Activated naive CD8-positive, alpha-beta T cell treated with anti-CD3 and anti-CD28 coated beads, Interleukin-2, amount 10 ng/mL, durations not matched to agents 7 days and 5 days (primary cell): ENCODE measurements at regions not wholly inside any gene's neighbourhood (a gene's known extent, or its start where the extent isn't known, plus 50 kb on each side); places are given as distances from the start of the nearest gene placed in this dataset.
"Not testable (repeated sequence)": the region's sequence is repeated elsewhere in the genome, so short reads cannot be mapped to it uniquely, and the experiment has no call there.

ENCODE experiments used
- ATAC-seq: fragments of 150-1000 bp; cut with Tn5 transposase; one replicate; pipeline ENCODE4 v1.10.0; 2021; ENCODE audit warnings: low read depth, moderate library complexity
- POLR2A ChIA-PET: fragments of 350-600 bp; sonication (Branson Sonifier 250); formaldehyde crosslinking; loops from one replicate; lab custom pipeline; 2021; ENCODE audit warnings: antibody characterized with exemption; lab: Charles Lee
- DNase-seq: peaks from one replicate; pipeline ENCODE4 v3.0.0; 2021
- H3K27ac Mint-ChIP-seq: one replicate; pipeline ENCODE4 v1.8.0; 2022; ENCODE audit warnings: mild to moderate bottlenecking, mixed read lengths
- H3K27me3 Mint-ChIP-seq: one replicate; pipeline ENCODE4 v1.8.0; 2022; ENCODE audit warnings: mild to moderate bottlenecking, moderate library complexity, mixed read lengths
- H3K36me3 Mint-ChIP-seq: one replicate; pipeline ENCODE4 v1.8.0; 2021; ENCODE audit warnings: mild to moderate bottlenecking, mixed read lengths
- H3K4me1 Mint-ChIP-seq: one replicate; pipeline ENCODE4 v1.8.0; 2021; ENCODE audit warnings: mixed read lengths
- H3K4me3 Mint-ChIP-seq: one replicate; pipeline ENCODE4 v1.8.0; 2022; ENCODE audit warnings: mild to moderate bottlenecking, moderate library complexity, mixed read lengths
- H3K9me3 Mint-ChIP-seq: one replicate; pipeline ENCODE4 v1.8.0; 2021; ENCODE audit warnings: mixed read lengths

DNA sequence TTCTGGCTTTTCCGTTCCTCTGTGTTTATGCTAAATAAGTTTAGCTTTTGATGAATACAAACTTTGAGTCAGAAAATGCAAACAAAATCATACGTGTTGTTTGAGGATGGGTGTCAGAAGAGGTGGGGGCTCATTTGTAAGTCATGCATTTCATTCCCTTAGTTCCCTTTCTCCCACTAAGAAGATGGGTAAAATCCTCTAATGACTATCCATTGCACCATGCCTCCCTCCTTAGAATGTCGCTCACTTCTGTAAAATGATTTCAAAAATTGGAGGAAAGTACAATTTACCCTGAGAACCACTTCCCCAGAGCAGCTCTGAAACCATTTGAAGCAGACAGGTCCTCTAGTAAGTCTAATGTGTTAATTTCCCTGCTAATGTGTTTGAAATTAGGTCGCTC is 629.6 kb upstream of the VRK2 start:
- H3K4me1 Mint-ChIP-seq = no peaks in the 10 kb centered on the region
- ATAC-seq (no peak), DNase-seq (no peak)
- POLR2A ChIA-PET = no interaction called here
- H3K27ac Mint-ChIP-seq = no peak overlapping the region
- peaks cover 5% of the 10 kb centered on the region for H3K9me3 Mint-ChIP-seq
- H3K4me3 Mint-ChIP-seq = no peak overlapping the region
- H3K27me3 Mint-ChIP-seq = no peaks in the 10 kb centered on the region
- no peaks in the 10 kb centered on the region for H3K36me3 Mint-ChIP-seq

DNA sequence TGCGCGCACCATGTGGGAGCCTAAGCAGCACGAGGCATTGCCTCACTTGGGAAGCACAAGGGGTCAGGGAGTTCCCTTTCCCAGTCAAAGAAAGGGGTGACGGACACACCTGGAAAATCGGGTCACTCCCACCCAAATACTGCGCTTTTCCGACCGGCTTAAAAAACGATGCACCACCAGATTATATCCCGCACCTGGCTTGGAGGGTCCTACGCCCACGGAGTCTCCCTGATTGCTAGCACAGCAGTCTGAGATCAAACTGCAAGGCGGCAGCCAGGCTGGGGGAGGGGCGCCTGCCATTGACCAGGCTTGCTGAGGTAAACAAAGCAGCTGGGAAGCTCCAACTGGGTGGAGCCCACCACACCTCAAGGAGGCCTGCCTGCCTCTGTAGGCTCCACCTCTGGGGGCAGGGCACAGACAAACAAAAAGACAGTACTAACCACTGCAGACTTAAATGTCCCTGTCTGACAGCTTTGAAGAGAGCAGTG is 627.7 kb upstream of the VRK2 start:
- POLR2A ChIA-PET, H3K4me3 Mint-ChIP-seq, ATAC-seq, DNase-seq, H3K36me3 Mint-ChIP-seq, H3K27ac Mint-ChIP-seq, H3K27me3 Mint-ChIP-seq, H3K4me1 Mint-ChIP-seq, H3K9me3 Mint-ChIP-seq: not testable (repeated sequence)

DNA sequence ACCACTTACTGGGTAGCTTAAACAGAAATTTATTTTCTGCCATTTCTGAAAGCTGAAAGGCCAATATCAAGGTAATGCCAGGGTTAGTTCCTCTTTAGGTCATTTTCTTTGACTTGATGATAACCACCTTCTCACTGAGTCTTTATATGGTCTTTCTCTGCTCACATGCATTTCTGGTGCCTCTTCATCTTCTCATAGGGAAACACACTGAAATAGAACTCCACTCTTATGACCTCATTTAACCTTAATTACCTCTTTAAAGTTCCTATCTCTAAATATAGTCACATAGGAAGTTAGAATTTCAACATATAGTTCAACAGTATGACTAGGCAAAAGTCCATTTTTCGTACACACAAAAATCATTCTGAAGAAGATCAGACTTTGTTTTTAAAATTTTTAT is 616.8 kb upstream of the VRK2 start:
- no peak for ATAC-seq

DNA sequence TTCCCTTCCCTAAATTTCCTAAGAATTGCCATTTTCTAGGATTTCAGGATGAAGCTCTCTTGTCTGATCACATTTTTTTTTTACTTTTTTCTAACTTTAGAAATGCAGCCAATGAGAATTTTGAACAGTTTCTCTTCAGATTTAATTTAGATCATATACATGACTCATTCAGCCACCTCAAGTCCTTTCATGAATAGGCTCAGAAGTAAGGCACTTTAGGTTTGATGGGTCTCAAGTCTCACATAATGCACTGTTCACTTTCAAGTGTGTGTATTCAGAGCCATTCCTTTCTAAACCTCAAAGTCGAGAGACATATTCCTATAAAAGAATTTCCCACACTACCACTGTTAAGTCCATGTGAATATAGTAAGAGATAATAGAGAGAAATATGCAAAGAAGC is 614.1 kb upstream of the VRK2 start:
- Mint-ChIP-seq H3K4me1 (no peaks in the 10 kb centered on the region), H3K9me3 (no peaks in the 10 kb centered on the region), H3K27me3 (no peaks in the 10 kb centered on the region), H3K4me3 (no peak overlapping the region), H3K27ac (no peak overlapping the region), H3K36me3 (no peaks in the 10 kb centered on the region)
- ATAC-seq (no peak), DNase-seq (no peak)
- POLR2A ChIA-PET = no interaction called here

More for the DNA sequence above, 616.8 kb upstream of the VRK2 start:
- no peak for DNase-seq
- Mint-ChIP-seq H3K27ac (no peak overlapping the region), H3K4me3 (no peak overlapping the region), H3K36me3 (no peaks in the 10 kb centered on the region), H3K4me1 (no peaks in the 10 kb centered on the region), H3K27me3 (no peaks in the 10 kb centered on the region), H3K9me3 (no peaks in the 10 kb centered on the region)
- POLR2A ChIA-PET = no interaction called here

DNA sequence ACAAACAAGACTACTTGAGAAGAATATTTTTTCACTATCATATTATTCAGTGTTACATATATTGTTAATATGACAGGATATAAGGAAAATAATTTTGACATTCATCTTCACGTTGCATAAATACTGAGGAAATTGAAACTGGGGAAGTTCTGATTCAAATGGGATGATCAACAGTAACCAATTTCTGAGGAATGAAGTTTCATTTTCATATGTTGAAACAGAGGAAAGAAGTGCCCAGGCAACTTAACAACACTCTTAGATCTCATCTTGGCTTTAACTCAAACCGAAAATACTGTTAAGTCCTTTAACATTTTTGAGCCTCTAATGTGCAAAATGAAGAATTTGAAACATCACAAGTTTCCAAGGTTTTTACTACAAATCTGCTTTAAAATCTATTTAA is 612.2 kb upstream of the VRK2 start:
- no peak for DNase-seq
- ATAC-seq = no peak
- Mint-ChIP-seq H3K27ac (no peak overlapping the region), H3K36me3 (no peaks in the 10 kb centered on the region), H3K4me3 (no peak overlapping the region), H3K27me3 (no peaks in the 10 kb centered on the region), H3K4me1 (no peaks in the 10 kb centered on the region), H3K9me3 (no peaks in the 10 kb centered on the region)
- POLR2A ChIA-PET = no interaction called here

DNA sequence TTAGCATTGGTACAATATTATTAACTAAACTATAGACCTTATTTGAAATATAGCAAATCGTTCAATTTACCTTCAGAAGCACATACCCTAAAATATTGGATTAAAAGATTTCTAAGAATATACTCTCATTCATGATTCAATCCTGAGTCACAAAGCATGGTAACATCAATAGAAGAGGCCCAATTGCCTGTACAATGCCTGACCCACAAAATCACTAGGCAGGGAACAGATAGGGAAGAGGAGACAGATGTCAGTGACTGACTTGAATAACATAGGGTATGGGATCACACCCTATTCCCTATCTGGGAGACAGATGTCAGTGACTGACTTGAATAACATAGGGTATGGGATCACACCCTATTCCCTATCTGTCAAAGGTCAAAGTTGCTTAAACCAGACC is 611.6 kb upstream of the VRK2 start:
- POLR2A ChIA-PET = no interaction called here
- no peaks in the 10 kb centered on the region for H3K27me3 Mint-ChIP-seq
- no peak overlapping the region for H3K4me3 Mint-ChIP-seq
- no peaks in the 10 kb centered on the region for H3K4me1 Mint-ChIP-seq
- H3K36me3 Mint-ChIP-seq = no peaks in the 10 kb centered on the region
- no peak overlapping the region for H3K27ac Mint-ChIP-seq
- DNase-seq (no peak), ATAC-seq (no peak)
- no peaks in the 10 kb centered on the region for H3K9me3 Mint-ChIP-seq

DNA sequence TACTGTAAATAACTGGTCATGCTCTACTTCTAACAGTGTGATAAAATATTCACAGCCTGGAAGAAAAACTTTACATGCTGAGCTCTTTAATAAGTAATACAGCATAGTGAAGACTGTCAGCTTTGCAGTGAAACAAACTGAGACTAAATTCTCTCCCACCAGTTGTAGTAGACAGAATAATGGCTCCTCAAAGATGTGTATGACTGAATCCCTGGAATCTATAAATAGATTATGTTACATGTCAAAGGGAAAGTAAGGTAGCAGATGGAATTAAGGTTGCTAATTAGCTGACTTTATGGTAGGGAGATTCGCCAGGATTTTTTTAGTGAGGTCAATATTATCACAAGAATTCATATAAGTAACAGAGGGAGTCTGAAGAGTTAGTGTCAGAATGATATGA is 609.5 kb upstream of the VRK2 start:
- no peak for DNase-seq
- Mint-ChIP-seq H3K27me3 (no peaks in the 10 kb centered on the region), H3K36me3 (no peaks in the 10 kb centered on the region), H3K4me3 (no peak overlapping the region), H3K4me1 (no peaks in the 10 kb centered on the region), H3K27ac (no peak overlapping the region), H3K9me3 (no peaks in the 10 kb centered on the region)
- POLR2A ChIA-PET = no interaction called here
- ATAC-seq = no peak

DNA sequence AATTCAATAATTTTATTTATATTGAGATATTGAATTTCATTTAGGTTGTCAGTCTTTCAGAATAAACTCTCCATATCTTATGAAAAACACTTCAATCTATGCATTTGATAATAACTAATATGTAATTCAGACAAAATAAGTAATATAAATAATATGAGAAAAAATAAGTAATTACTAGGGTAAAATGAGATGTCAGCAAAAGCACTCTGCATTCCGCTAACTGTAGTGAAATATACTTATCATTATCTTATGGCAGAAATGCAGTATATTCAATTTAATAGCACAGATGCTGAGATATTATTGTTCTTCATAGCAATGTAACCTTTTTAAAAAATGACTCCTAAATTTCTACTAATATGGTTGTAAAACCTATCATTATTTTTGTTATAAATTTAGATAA is 606.2 kb upstream of the VRK2 start:
- Mint-ChIP-seq H3K27me3 (no peaks in the 10 kb centered on the region), H3K36me3 (no peaks in the 10 kb centered on the region), H3K9me3 (peaks cover 2% of the 10 kb centered on the region), H3K4me1 (no peaks in the 10 kb centered on the region), H3K4me3 (no peak overlapping the region), H3K27ac (no peak overlapping the region)
- ATAC-seq = no peak
- DNase-seq = no peak
- POLR2A ChIA-PET = no interaction called here

DNA sequence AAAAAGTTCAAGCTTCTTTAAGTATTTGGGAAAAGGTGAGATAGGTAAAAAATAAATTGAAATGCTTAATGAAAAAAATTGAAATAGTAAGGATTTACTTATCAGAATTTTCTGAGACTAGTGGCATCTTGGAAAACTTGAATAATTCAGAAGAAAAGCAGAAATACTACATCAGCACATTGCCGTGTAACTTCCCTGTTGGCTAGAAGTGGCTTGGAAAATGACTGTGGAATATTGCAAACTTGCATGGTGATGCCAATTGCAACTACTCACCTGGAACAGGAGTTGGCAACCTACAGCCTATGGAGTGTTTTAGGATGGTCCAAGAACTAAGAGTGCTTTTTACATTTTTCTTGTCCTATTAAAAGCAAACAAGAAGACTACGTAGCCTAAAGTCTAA is 603.5 kb upstream of the VRK2 start:
- H3K36me3 Mint-ChIP-seq = no peaks in the 10 kb centered on the region
- no peaks in the 10 kb centered on the region for H3K4me1 Mint-ChIP-seq
- DNase-seq (no peak), ATAC-seq (no peak)
- POLR2A ChIA-PET = no interaction called here
- no peak overlapping the region for H3K4me3 Mint-ChIP-seq
- no peak overlapping the region for H3K27ac Mint-ChIP-seq
- H3K27me3 Mint-ChIP-seq = no peaks in the 10 kb centered on the region
- H3K9me3 Mint-ChIP-seq = peaks cover 2% of the 10 kb centered on the region

DNA sequence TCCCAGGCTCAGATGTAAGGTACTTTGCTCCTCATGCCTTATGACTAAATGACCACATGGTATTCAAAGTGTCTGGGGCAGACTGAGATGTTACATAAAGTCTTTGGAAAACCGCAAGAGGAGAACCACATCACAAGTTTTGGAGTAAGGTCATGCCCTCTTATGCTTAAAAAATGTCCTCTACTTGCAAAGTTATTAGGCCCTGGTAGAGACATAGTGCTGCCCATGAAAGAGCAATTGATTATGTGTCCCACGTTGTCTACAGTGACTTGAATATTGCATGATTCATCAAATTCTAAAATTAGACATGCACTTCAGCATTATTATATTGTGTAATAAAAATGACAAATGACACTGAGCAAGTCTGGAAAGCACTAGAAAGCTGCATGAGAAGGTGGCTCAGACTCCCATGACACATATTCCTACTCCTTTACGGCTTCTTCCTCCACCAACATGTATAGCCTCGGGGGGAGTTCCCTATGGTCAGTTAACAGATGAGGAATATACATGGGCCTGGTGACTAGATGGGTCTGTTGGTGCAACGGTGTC is 602.6 kb upstream of the VRK2 start:
- Mint-ChIP-seq H3K27me3 (no peaks in the 10 kb centered on the region), H3K9me3 (peaks cover 2% of the 10 kb centered on the region), H3K4me3 (no peak overlapping the region)

DNA sequence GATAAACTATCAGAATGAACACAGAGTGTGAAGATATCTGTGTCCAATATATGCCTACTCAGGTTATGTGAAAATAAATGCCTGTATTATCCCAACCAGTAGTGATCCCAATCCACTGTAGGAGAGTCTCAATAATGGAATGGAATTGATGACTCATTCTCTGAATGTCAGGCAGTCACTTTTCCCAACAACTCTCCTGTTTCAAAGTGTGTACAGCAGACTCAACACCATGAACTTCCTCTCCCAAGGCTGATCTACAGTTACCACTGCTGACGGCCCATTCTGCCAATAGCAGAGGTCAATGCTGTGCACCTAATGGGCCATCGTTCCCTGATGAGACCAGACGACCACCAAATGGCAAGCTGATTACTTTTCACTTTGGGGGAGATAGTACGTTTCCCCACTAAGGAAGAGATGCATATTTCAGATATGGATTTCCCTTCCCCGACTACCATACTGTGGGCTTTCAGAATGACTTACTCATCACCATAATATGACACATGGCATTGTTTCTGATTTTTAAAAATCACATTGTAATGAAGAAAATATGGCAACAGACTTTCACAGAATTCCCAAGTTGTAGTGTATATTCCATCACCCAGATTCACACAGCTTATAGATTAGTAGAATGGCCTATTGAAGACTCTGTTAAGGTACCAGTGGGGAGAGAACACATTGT is 601.7 kb upstream of the VRK2 start:
- Mint-ChIP-seq H3K4me1 (no peaks in the 10 kb centered on the region), H3K4me3 (no peak overlapping the region), H3K27ac (no peak overlapping the region), H3K9me3 (peaks cover 2% of the 10 kb centered on the region), H3K36me3 (no peaks in the 10 kb centered on the region), H3K27me3 (no peaks in the 10 kb centered on the region)
- ATAC-seq (no peak), DNase-seq (no peak)
- POLR2A ChIA-PET = no interaction called here

More for the DNA sequence above, 602.6 kb upstream of the VRK2 start:
- H3K4me1 Mint-ChIP-seq = no peaks in the 10 kb centered on the region
- POLR2A ChIA-PET = no interaction called here
- no peak overlapping the region for H3K27ac Mint-ChIP-seq
- DNase-seq (no peak), ATAC-seq (no peak)
- no peaks in the 10 kb centered on the region for H3K36me3 Mint-ChIP-seq

DNA sequence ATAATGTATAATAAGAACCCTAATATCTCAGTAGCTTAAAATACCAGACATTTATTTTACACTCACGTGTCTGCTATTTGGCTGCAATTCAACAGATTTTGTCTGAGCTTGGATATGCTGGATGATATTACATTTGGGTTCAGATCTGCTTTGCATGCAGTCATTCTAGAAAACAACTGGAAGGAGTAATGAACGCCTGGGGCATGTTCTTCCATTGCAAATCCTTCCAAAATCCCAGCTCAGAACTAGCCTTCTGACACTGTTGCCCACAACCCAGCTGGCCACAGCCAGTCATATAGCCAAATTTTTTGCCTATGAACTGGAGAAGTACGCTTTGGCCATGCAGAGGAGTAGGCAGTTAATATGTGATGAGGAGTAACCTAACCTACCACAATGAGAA is 597.8 kb upstream of the VRK2 start:
- no peak for DNase-seq
- POLR2A ChIA-PET = no interaction called here
- no peak overlapping the region for H3K27ac Mint-ChIP-seq

DNA sequence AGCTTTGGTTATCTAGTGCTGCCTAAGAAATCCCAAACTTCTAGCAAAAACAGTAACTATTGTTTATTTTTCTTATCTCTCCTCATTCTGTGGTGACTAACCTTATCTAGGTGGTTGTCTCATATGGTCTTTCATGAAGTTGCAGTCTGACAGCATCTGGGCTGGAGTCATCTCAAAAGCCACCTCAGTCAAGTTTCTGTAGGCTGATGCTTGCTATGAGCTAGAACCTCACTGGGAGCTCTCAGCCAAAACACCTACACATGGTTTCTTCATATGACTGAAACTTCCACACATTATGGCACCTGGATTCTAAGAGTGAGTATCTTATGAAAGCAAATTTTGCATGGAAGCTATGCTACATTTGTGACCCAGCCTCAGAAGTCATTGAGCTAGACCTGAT is 596.4 kb upstream of the VRK2 start:
- no peak for DNase-seq
- H3K4me1 Mint-ChIP-seq = no peaks in the 10 kb centered on the region
- no peaks in the 10 kb centered on the region for H3K27me3 Mint-ChIP-seq
- POLR2A ChIA-PET = no interaction called here
- no peak overlapping the region for H3K27ac Mint-ChIP-seq
- H3K4me3 Mint-ChIP-seq = no peak overlapping the region
- peaks cover under 1% of the 10 kb centered on the region for H3K9me3 Mint-ChIP-seq
- H3K36me3 Mint-ChIP-seq = no peaks in the 10 kb centered on the region
- no peak for ATAC-seq

More for the DNA sequence above, 597.8 kb upstream of the VRK2 start:
- peaks cover 2% of the 10 kb centered on the region for H3K9me3 Mint-ChIP-seq
- no peaks in the 10 kb centered on the region for H3K27me3 Mint-ChIP-seq
- H3K4me3 Mint-ChIP-seq = no peak overlapping the region
- no peak for ATAC-seq
- H3K36me3 Mint-ChIP-seq = no peaks in the 10 kb centered on the region
- H3K4me1 Mint-ChIP-seq = no peaks in the 10 kb centered on the region

DNA sequence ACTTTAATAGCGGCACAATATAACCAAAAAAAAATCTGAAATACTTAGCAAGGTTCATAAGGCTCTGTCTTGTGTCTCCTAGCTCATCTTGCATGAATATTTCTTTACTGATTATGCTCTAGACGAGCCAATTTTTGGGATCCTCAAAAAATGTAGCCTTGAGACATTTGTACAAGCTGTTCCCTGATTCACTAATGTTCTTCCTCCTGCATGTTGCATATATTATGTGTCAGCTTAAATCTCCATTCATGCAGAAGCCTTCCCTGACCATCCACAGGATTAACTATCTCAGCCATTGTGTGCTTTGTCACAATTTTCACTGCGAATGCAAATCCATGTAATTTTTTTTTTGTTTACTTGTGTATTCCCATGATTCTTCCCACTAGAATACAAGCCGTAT is 594.0 kb upstream of the VRK2 start:
- POLR2A ChIA-PET = no interaction called here
- H3K9me3 Mint-ChIP-seq = no peaks in the 10 kb centered on the region
- ATAC-seq = no peak

More for the DNA sequence above, 594.0 kb upstream of the VRK2 start:
- no peak for DNase-seq
- Mint-ChIP-seq H3K36me3 (no peaks in the 10 kb centered on the region), H3K4me3 (no peak overlapping the region), H3K4me1 (no peaks in the 10 kb centered on the region), H3K27ac (no peak overlapping the region), H3K27me3 (no peaks in the 10 kb centered on the region)
